GM21737 (cell line): ENCODE measurements at regions not wholly inside any gene's neighbourhood (a gene's known extent, or its start where the extent isn't known, plus 50 kb on each side); places are given as distances from the start of the nearest gene placed in this dataset.
"Not testable (repeated sequence)": the region's sequence is repeated elsewhere in the genome, so short reads cannot be mapped to it uniquely, and the experiment has no call there.

Experiments used
- ATAC-seq: cut with Tn5 transposase; IDR thresholded peaks from one replicate; pipeline ENCODE4 v1.9.1; 2021; ENCODE audit warnings: mild to moderate bottlenecking, moderate library complexity; ENCODE audit not compliant: unreplicated experiment

- ATAC-seq, result not testable (repeated sequence)
Observed at GRCh38 chr20:30164389-30164788, 1093.1 kb upstream of the DEFB115 start.

GRCh38 chr20:30167540-30167939 is 1089.9 kb upstream of the DEFB115 start:
- ATAC-seq, result no peak

GRCh38 chr20:30168025-30168799 is 1089.3 kb upstream of the DEFB115 start:
- no peak for ATAC-seq

GRCh38 chr20:30168800-30169138 is 1088.7 kb upstream of the DEFB115 start:
- no peak for ATAC-seq

- ATAC-seq, result no peak
Observed at GRCh38 chr20:30175681-30176080, 1081.8 kb upstream of the DEFB115 start.

- ATAC-seq, result not testable (repeated sequence)
Observed at GRCh38 chr20:30183124-30183523, 1074.3 kb upstream of the DEFB115 start.

GRCh38 chr20:30191785-30192184 is 1065.7 kb upstream of the DEFB115 start:
- not testable (repeated sequence) for ATAC-seq

- not testable (repeated sequence) for ATAC-seq
Observed at GRCh38 chr20:30234477-30234876, 1023.0 kb upstream of the DEFB115 start.

- ATAC-seq, result not testable (repeated sequence)
Observed at GRCh38 chr20:30275073-30275472, 982.4 kb upstream of the DEFB115 start.

- no peak for ATAC-seq
Observed at GRCh38 chr20:30281584-30282197, 975.8 kb upstream of the DEFB115 start.

- not testable (repeated sequence) for ATAC-seq
Observed at GRCh38 chr20:30283476-30284280, 973.8 kb upstream of the DEFB115 start.

- ATAC-seq, result no peak
Observed at GRCh38 chr20:30284281-30284905, 973.1 kb upstream of the DEFB115 start.

GRCh38 chr20:30285677-30286076 is 971.8 kb upstream of the DEFB115 start:
- ATAC-seq, result no peak

GRCh38 chr20:30286157-30286556 is 971.3 kb upstream of the DEFB115 start:
- ATAC-seq, result no peak

- ATAC-seq, result not testable (repeated sequence)
Observed at GRCh38 chr20:30287459-30287858, 970.0 kb upstream of the DEFB115 start.

GRCh38 chr20:30288346-30288745 is 969.1 kb upstream of the DEFB115 start:
- no peak for ATAC-seq

GRCh38 chr20:30289049-30289448 is 968.4 kb upstream of the DEFB115 start:
- not testable (repeated sequence) for ATAC-seq

- not testable (repeated sequence) for ATAC-seq
Observed at GRCh38 chr20:30289711-30290141, 967.7 kb upstream of the DEFB115 start.

- not testable (repeated sequence) for ATAC-seq
Observed at GRCh38 chr20:30290361-30291063, 967.0 kb upstream of the DEFB115 start.

GRCh38 chr20:30291064-30291379 is 966.4 kb upstream of the DEFB115 start:
- not testable (repeated sequence) for ATAC-seq

GRCh38 chr20:30291686-30292085 is 965.8 kb upstream of the DEFB115 start:
- not testable (repeated sequence) for ATAC-seq
